ENCODE measurements at regions not wholly inside any gene's neighbourhood (a gene's known extent, or its start where the extent isn't known, plus 50 kb on each side); places are given as distances from the start of the nearest gene placed in this dataset.

GRCh38 chr20:11371831-11372230, 545.9 kb upstream of the BTBD3 start:
- ATAC-seq (no peak), DNase-seq (no peak)
- no peaks in the 10 kb centered on the region for H3K9me3 ChIP-seq
- H3K4me3 ChIP-seq: no peak overlapping the region
- H3K27me3 ChIP-seq (ENCODE audit: low read depth): no peaks in the 10 kb centered on the region
- intact Hi-C loops (cut with DNase I): no loop called here
- no peaks in the 10 kb centered on the region for H3K36me3 ChIP-seq
- H3K27ac ChIP-seq: no peak overlapping the region
- no peaks in the 10 kb centered on the region for H3K4me1 ChIP-seq
- TF ChIP-seq CTCF (IDR thresholded peaks at IDR 0.05): no peak

GRCh38 chr20:11372876-11373790, 544.6 kb upstream of the BTBD3 start:
- no peak overlapping the region for H3K27ac ChIP-seq
- H3K27me3 ChIP-seq (ENCODE audit: low read depth): no peaks in the 10 kb centered on the region
- TF ChIP-seq CTCF (IDR thresholded peaks at IDR 0.05): no peak
- DNase-seq: no peak
- ATAC-seq: no peak
- intact Hi-C loops (cut with DNase I): no loop called here
- H3K36me3 ChIP-seq: no peaks in the 10 kb centered on the region
- no peaks in the 10 kb centered on the region for H3K9me3 ChIP-seq
- H3K4me3 ChIP-seq: no peak overlapping the region
- H3K4me1 ChIP-seq: no peaks in the 10 kb centered on the region

GRCh38 chr20:11375335-11375734, 542.4 kb upstream of the BTBD3 start:
- Histone ChIP-seq H3K4me1 (no peaks in the 10 kb centered on the region), H3K4me3 (no peak overlapping the region), H3K27me3 (ENCODE audit: low read depth) (no peaks in the 10 kb centered on the region), H3K9me3 (no peaks in the 10 kb centered on the region), H3K27ac (no peak overlapping the region), H3K36me3 (no peaks in the 10 kb centered on the region)
- no peak for TF ChIP-seq CTCF (IDR thresholded peaks at IDR 0.05)
- ATAC-seq: no peak
- intact Hi-C loops (cut with DNase I): no loop called here
- DNase-seq: no peak

GRCh38 chr20:11375966-11376365, 541.7 kb upstream of the BTBD3 start:
- no peak for TF ChIP-seq CTCF (IDR thresholded peaks at IDR 0.05)
- ATAC-seq: no peak
- Histone ChIP-seq H3K27me3 (ENCODE audit: low read depth) (no peaks in the 10 kb centered on the region), H3K9me3 (no peaks in the 10 kb centered on the region), H3K27ac (no peak overlapping the region), H3K4me1 (no peaks in the 10 kb centered on the region), H3K4me3 (no peak overlapping the region), H3K36me3 (no peaks in the 10 kb centered on the region)
- no peak for DNase-seq
- intact Hi-C loops (cut with DNase I): no loop called here

GRCh38 chr20:11376420-11376819, 541.3 kb upstream of the BTBD3 start:
- DNase-seq (no peak), ATAC-seq (no peak)
- TF ChIP-seq CTCF (IDR thresholded peaks at IDR 0.05): no peak
- H3K36me3 ChIP-seq: no peaks in the 10 kb centered on the region
- no peak overlapping the region for H3K4me3 ChIP-seq
- no peak overlapping the region for H3K27ac ChIP-seq
- intact Hi-C loops (cut with DNase I): no loop called here
- H3K4me1 ChIP-seq: no peaks in the 10 kb centered on the region
- H3K9me3 ChIP-seq: no peaks in the 10 kb centered on the region
- H3K27me3 ChIP-seq (ENCODE audit: low read depth): no peaks in the 10 kb centered on the region
